ENCODE measurements at regions not wholly inside any gene's neighbourhood (a gene's known extent, or its start where the extent isn't known, plus 50 kb on each side); places are given as distances from the start of the nearest gene placed in this dataset.

DNA sequence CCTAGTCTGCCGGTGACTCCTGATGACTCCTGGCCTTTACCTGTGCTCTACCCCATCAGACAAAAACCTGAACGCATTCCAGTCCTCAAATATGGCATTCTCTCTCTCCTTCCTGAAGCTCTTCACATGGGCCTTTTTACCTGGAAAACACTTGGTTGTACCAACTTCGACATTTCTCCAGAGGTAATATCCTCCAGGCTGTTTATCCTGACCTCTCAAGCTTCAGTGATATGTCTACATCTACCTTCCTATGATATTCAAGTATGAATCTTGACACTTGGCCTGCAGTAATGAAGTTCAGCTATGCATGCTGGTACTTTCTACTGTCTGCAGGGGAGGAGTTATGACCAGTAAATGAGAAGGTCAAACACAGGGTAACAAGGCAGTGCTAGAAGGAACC lies 901.8 kb downstream of the VRK1 start:
- no peak for DNase-seq

DNA sequence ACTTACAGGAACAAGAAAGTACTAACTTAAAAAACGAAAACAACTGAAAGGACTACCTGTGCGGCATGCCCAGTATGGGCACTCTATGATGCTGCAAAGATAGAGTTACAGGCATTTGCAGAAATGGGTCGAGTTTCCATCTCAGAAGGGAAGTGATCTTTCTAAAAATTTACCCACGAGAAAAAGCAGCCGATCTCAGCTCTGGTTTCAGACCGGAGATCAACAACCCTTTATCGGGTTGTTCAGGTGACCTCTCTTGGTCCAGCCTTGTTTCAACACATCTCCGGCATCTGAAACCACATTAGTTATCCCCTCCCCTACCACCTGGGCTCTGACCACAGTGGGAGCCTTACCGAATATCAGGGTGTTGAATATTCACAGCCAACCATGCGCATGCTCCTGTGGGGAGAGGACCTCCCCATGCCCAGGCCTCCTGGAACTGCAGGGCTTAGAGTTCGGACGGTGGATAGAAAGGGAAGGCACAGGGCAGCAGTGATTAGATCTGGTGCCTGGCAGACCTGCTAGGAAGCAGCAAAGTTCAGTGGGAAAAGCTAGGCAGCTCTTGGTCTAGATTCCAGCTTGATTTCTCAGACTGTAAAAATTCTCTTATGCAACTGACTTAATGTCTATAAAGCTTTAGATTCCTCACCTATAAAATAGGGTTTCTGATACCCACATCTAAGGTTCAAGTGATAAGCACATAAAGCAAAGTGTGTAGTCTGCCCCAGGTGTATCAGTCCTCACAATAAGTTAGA lies 906.0 kb downstream of the VRK1 start:
- no peak for DNase-seq

- DNase-seq = no peak
These were observed 907.2 kb downstream of the VRK1 start for GRCh38 chr14:97704316-97704885.

DNA sequence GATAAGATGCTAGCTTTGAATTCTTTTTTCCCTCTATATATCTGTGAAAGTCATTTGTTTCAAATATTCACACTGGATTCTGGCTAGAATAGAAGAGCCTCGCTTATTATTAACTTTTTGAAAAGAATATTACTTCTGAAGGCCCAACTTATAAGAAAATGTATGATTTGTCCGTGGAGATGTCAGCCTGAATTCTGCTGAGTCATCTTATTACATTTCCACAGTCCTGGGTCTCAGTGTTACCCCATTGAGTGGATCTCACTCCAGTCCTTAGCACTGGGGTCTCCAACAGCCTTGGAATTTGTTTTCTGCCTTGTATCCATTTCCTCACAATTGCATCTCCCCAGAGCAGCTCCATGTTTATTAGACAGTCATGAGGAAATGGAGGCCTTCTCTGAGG lies 907.9 kb downstream of the VRK1 start:
- no peak for DNase-seq

GRCh38 chr14:97705976-97706375 lies 908.8 kb downstream of the VRK1 start:
- no peak for DNase-seq

- DNase-seq = no peak
These were observed 909.6 kb downstream of the VRK1 start for GRCh38 chr14:97706819-97707218.

- DNase-seq = no peak
These were observed 910.4 kb downstream of the VRK1 start for GRCh38 chr14:97707603-97708002.

GRCh38 chr14:97709552-97709951 lies 912.4 kb downstream of the VRK1 start:
- DNase-seq = no peak

DNA sequence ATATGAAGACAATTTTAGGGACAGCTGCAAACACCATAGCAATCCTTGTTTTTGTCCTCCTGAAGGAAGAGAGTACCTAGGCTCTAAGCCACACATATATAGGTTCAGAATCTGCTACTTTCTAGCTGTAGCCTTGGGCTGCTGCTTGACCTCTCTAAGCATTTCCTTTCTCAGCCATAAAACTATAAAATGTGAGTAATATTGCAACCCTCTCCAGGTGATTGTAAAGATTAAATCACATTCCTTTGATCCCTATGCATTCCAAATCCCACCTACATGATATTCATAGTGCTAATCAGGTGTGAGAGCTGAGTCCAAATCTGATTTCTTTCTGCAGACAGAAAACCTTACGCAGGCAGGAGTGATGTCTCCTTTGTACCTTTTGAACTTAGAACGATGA lies 913.5 kb downstream of the VRK1 start:
- DNase-seq = no peak

DNA sequence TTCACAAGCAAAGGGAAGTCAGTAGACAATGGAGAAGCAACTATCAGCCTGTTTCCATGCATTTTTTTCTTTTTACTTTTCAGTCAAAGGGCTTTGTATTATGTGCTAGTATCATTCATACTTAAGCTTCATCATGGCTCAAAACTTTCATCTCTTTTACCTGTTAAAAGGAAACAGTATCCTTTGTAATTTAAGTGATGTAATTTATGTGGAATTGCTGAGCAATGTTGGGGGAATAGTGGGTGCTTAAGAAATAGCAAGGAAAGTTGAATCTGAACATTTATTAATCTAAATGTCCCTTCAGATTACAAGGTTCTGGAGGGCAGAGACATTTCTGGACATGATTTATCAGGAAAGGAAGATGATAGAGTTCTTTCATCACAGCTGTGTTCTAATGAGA lies 915.3 kb downstream of the VRK1 start:
- DNase-seq = no peak

- no peak for DNase-seq
These were observed 915.8 kb downstream of the VRK1 start for GRCh38 chr14:97713023-97713422.

DNA sequence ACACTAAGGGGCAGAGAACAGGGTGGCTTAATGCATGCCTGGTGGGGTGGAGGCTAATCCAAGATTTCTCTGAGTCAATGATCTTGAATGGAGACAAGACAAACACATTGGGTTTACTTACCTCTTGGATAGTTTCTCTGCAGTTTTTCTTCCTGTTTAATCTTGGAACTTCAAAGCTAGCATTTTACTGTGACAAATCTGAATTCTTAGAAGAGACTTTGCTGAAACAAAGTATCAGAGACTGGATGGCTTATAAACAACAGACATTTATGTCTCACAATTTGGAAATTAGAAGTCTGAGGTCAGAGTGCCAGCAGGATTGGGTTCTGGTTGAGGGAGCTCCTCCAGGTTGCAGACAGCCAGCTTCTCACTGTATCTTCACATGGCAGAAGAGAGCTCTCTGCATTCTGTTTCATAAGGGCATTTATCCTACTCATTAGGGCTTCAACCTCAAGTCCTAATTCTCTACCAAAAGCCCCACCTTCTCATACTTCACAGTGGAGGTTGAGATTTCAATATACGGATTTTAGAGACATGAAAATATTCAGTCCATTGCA lies 921.8 kb downstream of the VRK1 start:
- DNase-seq = no peak

DNA sequence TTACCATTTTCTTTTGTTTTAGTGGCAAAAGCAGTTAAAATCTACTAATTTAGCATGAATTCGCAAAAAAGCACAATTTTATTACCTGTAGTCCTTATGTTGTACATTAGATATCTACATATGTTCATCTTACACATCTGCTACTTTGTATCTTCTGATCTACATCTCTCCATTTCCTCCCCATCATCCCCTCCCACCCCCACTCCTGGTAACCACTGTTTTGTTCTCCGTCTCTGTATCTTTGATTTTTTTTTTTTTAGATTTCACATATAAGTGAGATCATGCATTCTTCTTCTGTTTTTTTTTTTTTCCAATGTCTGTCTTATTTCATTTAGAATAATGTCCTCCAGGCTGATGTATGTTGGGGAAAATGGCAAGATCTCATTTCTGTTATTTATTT lies 922.7 kb downstream of the VRK1 start:
- DNase-seq = no peak

DNA sequence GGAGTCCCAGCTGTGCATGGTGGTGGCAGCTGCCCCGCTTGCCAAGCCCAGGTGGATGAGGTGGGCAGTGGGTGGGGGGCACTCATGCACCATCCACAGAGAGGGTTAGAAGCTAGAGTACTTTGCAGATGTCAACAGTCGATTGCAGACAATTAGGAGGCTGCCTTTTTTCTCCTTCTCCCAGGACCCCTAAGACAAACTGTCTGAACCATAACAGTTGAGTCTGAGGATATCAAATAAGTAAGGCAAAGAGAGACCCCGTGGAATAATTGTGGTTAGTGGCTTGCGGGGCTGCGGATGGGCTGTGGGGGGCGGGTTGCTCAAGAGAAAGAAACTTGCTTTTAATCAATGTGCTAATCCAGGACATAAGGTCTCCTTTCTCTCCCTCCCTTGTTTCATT lies 926.2 kb downstream of the VRK1 start:
- DNase-seq = no peak

- DNase-seq = no peak
These were observed 926.6 kb downstream of the VRK1 start for GRCh38 chr14:97723819-97724218.

GRCh38 chr14:97724265-97724731 lies 927.1 kb downstream of the VRK1 start:
- DNase-seq = no peak

DNA sequence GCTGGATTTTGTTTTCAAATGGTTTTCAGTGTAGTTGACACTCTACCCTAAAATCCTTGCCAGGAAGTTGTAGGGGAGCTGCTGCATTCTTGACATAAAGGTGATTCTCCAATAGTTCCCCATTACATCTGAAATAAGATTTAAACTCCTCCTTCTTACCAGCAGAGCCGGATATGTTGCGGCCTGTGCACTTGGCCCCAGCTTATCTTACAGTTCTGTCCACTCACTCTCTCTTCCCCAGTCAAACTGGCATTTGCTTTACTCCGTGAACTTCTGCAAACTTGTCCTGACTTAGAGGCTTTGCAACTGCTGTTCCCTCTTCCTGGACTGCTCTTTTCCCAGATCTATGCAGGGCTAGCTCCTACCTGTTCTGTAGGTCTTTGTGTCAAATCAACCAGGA lies 929.5 kb downstream of the VRK1 start:
- DNase-seq = no peak

DNA sequence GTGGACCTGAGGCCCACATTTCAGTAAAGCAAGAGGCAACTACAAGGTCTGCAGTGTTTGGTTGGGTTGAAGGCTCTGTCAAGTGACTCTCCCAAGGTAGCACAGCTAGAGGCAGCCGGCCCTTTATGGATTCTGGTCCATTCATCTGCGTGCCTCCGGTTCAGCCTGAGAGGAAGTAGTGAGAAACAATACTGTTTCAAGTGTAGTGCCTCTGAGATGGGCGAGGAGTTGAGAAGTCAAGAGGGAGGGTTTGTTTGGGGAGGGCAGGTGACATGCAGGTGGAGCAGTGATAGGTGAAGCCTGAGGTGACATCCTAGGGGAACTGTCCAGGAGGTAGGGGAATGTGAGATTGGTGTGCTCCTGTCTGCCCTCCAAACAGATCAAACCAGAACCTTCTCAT lies 933.5 kb downstream of the VRK1 start:
- DNase-seq = no peak

DNA sequence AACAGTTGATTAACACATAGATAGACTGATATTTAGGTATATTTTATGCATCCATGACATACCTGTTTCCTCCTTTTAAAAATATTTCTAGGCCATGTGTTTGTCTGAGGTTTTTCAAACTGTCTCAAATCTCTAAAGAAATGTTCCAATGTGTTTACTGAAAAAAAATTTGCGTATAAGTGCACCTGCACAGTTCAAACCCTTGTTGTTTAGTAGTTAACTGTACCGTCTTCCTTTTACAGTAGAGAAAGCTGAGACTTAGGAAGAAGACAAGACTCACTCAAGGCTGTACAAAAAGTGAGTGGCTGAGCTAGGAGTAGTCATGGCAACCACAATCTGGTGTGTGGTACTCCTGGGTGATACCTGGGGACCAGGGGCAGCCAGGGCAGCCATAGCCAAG lies 934.6 kb downstream of the VRK1 start:
- DNase-seq = no peak

DNA sequence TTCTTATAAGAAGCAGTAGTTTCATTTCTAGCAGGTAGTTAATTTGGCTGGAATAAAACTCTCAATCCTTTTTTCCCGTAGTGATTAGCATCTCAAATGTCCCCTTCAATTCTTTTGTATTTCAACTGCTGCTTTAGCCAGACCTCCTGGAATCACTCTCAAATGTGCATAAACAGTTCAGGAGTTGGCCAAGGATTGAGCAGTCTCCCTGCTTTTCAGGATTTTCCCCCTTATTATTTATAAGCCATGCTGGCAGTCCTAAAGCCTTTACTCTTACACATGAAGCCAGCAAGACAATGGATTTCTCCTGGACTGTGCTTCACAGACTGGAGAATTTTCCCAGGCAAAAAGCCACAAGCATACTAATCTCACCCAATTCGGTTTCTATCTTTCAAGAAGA lies 950.1 kb downstream of the VRK1 start:
- no peak for DNase-seq

GRCh38 chr14:97748616-97749015 lies 951.4 kb downstream of the VRK1 start:
- peak; percentile 66 for DNase-seq

DNA sequence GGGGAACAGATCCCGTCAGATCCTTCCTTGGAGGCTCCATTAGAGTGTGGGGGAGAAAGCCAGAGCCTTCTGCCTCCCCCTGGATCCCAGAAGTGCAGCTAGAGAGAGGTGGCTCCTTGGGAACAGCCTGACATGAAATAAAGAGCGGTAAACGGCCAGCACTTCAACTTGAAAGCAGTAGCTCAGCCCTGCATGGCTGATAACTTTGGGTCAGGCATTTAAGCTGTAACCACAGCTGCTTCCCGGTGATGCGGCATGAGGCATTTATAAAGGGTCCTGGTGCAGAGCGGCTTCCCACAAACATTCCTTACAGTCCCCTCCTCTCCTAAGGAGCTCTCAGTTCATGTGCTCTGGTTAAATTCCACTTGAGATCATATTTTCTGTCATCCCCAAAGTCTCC lies 960.3 kb downstream of the VRK1 start:
- no peak for DNase-seq

DNA sequence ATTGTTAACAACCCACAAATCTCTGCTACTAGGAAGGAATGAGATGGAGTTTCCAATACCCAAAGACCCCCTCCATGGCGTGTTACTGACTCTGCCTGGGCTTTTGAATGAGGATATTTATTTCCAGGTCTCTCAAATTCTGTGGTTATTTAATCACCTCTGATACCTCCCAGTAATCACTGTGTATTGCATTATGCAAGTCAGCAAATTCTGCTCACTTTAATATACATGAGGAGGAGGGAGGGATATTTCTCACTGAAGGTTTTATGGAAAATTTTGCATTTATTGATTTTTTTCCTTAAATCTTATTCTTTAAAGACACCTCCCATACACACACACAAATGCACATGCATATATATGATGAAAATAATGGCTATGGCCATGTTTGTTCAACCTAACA lies 962.9 kb downstream of the VRK1 start:
- DNase-seq = no peak

DNA sequence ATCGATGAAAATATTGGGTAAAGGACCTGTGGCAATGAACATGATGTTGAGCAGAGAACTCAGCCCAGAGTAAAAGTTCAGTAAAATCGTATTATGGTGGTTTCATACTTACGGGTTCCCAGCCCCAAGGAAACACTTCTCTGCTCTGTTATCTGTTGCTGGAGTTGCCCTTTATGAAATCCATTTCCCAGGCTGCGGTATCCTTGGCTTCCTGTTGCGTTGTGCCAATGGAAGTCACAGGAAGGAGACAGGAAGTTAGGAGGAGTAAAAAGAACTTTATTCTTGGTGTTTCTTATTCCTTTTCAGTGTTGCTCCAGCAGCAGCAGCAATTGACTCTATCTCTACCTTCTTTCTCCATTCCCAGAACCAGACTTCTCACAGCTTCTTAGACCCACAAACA lies 965.2 kb downstream of the VRK1 start:
- DNase-seq = no peak
